HG03135 (cell line): ENCODE measurements at regions not wholly inside any gene's neighbourhood (a gene's known extent, or its start where the extent isn't known, plus 50 kb on each side); places are given as distances from the start of the nearest gene placed in this dataset.

ENCODE experiments used
- ATAC-seq: cut with Tn5 transposase; IDR thresholded peaks from one replicate; pipeline ENCODE4 v1.9.1; 2021; ENCODE audit warnings: mild to moderate bottlenecking, moderate library complexity; ENCODE audit not compliant: unreplicated experiment

DNA sequence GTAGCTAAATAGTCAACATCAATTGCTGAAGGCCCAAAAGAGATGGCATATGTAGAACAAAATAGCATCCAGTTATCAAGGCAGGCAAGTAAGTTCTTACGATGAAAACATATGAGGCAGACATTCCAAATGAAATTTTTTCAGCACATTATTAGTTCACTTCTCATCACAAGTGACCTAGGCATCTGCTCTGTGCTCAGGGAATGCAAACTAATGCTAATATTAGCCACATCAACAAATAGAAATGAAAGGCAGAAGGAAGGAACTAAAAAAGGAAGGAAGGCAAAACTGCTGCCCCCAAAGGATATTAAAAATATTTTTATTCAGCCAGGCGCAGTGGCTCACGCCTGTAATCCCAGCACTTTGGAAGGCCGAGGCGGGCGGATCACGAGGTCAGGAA, 51.2 kb upstream of the ROCK1 start:
- no peak for ATAC-seq

DNA sequence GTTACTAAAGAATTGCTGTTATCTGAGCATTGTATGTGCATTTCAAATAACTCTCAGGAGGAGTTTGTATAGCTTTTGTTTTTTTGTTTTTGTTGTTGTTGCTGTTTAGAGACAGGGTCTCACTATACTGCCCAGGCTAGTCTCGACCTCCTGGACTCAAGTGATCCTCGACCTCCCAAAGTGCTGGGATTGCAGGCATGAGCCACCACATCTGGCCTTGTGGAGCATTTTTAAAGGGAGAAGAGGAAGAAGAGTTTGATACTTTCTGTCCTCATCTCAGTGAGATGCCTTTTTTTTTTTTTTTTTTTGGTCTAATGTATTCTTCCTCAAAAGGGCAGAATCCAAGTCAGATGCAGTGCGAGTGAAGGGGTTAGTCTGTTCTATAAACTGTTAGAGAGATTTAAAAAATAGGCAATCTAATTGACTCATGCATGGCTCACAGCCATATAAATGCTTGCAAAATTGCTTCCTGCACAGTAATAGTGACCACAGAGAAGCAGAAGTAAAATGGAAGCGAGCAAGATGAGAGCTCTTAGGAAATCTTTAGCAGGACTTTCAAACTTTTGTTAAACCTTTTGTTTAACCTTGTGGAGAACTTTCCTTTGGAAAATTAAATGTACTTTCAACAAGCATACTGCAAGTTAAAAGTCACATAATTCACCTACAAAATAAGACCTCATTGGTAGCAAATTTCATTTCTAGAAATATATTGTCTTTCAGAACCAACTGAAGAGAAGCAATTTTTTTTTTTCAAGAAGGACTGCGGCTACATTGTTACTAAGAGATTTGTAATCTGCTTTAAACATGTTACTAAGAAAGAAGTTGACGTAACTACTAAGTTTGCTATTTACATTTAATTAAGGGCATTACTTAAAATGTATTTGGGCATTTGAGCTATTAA, 52.3 kb upstream of the ROCK1 start:
- no peak for ATAC-seq

DNA sequence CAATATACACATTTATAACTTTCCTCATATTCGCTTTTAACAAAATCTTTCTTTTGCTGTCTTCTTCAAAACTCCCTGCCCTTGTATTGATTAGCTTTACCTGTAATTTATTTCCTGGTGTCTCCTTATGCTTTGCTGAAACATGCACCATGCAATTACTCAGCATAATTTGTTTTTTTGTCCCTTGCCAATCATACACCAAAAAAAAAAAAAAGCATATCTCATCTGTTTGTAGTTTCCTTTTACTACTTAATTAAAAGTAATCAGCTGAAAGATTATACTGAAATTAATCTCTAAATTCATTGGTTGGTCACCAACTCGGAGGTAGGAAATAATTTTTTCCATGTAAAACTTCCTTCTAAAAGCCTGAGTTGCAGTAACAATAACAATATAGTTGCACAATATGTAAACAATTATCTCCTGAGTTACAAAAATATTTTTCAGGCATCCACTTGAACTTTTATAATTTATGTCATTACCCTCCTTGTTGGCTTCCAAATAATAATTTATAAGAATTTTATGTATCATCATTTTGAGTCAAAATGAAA, 53.0 kb upstream of the ROCK1 start:
- no peak for ATAC-seq

DNA sequence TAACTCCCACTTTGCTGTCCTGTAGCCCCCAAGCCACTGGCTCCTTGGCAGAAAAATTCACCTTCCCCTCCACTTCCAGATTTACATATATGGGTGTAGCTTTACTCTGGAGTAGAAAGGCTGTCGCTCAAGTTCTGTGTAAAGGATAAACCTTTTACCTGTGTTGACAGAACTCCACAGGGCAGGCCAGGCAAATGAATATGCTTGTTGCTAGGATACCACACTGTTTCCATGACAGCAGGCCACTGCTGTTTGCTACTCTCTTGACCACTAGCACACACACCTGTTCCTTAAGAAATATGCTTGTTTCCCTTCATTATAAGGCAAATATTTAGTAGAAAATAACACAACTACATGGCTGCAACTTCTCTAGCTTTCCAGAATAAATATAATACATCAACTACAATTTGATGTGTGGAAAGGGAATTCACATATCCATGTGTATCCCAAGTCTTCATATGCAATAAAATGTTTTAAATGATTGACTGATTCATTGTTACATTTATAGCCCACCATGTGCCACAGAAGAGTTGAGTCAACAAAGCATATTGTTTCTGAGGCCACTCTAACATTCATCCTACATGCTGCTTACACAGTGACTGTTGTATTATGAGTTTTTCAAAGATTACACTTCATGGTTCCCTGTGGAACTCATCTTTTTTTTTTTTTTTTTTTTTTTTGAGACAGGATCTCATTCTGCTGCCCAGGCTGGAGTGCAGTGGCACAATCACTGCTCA, 56.2 kb upstream of the ROCK1 start:
- ATAC-seq: no peak

DNA sequence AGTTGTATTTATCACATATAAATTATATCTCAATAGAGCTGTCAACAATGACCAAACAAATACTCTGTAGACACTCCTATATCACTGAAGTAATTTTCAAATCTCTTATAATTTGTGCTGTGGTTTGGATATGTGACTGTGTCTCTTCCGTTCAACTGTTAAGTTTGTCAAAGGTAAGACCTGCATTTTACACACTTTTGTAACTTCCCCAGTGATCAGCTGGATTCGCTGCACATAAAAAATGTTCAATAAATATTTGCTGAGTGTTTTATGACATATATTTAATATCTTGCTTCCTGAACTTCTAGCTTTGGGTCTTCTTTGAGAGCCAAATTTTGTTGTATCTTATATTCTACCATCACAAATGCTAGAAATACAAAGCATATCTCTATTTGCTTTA, 57.3 kb upstream of the ROCK1 start:
- ATAC-seq: no peak

DNA sequence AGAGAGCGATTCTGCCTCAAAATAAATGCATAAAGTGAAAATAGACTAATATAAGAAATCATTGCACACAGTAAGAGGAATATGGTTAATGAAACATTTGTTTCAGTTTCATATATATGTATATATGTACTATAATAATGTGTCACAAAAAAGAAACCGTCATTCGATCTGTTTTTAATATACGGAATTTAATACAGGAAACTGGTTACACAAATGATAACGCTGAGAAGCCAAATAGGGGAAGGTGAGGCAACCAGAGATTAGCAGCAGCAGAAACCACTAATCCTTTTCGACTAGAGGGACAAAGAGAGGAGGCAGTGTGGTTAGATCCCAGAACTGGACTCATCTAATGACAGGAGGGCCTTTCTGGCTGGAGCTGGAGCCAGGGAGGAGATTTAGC, 64.2 kb upstream of the GREB1L start:
- no peak for ATAC-seq

DNA sequence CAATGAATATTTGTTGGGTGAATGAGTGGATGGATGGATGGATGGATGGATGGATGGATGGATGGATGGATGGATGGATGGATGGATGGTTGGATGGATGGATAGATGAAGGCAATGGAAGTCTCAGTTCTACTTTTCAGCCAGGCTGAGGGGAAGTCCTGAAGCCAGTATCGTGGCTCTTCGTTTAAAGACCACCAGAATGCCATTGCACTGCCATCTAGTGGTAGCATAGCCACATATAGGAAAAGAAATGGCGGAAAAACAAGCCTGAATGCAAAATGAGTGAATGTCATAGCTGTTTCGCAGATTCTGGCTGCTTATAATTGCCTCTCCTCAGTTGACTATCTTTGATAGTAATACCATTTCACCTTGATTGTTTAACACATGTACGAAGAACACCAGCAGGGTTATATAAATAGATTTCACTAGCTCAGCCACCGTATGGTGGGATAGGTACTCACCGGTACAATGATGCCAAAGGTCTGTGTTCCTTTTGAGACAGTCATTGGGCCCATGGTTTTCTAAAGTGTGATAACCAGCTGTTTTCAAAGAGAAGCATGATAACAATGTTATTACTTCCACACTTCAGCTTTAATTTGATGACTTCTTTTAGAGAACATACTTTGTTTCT, 62.3 kb upstream of the GREB1L start:
- peak; percentile 78 for ATAC-seq

DNA sequence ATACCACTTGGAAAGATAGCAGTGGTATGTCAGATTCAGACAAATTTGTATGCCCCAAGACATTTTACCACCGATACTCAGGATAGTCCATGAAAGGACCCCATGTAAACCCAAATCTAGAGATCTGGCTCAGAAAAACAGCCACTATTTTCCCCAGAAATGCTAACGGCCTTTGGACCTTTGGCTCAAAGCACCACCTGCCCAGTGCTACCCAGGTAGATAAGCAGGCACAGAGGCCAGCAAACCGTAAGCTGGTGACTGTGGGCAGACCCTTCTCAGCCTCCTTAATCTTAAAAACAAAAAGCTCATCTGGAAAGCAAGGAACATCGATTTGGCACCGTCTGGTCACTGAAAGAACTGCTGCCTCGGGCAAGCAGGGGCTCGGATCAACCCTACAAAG, 61.4 kb upstream of the GREB1L start:
- no peak for ATAC-seq

DNA sequence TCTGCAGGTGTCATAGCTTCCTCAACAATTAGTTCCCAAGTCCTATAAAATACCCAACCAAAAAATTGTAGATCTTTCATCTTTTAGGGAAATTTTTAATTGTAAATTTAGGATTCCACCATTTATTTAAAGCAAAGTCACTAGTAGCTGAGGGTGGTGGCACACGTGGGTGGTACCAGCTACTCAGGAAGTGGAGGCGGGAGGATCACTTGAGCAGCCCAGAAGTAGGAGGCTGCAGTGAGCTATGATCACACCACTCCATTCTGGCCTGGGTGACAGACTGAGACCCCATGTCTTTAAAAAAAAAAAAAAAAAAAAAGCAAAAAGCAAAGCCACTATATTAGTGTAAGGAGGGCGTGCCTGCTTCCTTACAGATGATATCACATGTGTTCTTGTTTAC, 60.3 kb upstream of the GREB1L start:
- no peak for ATAC-seq

DNA sequence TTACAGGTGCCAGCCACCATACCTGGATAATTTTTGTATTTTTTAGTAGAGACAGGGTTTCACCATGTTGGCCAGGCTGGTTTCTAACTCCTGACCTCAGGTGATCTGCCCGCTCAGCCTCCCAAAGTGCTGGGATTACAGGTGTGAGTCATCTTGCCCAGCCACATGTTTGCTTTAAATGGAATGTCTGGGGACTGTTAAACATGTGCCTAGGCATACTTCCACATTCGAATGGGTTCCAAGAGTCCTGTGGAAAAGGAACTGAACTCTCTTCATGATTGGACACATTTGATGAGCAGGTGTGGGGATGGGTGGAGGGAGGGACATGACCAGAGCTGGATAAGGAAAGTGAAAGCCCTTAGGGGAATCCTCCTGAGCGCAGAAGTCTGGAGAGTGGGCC, 58.4 kb upstream of the GREB1L start:
- no peak for ATAC-seq

DNA sequence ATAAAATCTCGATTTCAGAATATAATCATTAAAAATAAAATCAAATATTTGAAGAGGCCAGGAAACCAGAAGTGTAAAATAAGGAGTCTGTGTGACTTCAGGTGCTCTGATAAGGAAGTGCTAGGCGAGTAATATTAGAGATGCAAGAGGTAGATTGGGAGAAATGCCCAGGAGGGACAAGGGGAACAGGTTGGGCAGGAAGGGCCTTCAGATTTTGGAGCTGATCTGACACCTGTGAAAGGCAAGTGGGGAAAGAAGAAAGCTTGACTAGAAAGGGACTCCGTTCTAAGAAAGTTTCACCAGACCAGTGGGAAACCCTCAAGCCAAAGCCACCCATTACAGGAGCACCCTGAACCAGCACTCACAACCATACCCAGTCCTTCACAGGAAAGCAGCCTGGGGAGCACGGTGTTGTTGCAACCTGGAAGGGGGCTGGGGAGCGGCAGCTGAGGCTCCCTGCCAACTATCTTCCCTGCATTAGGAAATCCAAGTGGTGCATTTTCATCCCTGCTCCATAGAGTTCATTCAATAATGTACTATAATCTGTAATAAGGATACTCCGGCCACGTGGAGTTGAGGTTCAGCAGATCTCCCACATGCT, 57.5 kb upstream of the GREB1L start:
- ATAC-seq: no peak

DNA sequence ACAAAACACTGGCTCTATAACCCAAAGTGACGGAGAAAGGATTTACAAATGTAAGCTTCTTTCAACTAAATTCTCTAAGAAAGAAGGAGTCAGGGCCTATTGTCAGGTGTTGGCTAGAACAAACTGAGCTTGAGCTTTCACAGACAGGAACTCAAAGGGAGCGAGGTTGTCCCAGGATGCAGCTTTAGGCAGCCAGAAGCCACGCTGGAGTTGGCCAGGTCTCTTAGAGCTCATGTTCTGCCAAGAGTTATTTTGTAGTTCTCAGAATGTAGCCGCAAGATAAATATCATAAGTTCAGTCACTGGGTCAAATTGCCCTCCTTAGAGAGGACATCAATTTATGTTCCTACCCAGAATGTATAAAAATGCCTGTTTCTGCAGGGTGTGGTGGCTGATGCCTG, 54.1 kb upstream of the GREB1L start:
- no peak for ATAC-seq

DNA sequence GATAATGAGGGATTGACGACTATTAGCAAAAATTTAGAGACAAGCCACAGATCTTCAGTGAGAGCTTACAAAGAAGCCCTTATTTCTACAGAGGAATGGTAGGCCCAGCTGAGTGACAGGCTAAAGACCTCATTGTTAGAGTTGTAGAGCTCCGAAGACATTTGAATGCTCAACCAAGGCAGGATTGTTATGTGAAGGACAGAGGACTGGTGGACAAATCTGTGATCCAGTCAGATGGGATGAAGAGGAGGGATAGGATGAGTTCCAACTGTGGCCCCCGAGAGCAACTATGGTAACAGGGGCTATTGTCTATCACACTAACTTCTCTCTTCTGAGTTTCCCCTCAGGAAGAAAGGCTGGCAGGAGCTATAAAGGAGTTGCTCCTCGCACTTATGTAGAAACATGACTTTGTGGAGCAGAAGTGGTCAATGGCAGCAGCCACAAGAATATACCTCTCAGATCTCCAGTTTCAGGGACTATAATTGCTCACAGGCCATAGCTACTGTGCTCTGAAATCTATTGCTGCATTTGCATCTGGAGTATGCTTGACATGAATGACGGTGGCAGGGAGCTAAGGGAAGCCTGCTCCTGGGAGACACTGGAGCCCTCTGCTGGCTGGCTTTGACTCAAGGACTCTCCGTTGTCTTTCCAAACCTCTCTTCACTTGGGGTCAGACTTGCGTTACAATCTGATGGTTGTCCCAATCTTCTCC, 50.3 kb upstream of the GREB1L start:
- ATAC-seq: no peak
